ENCODE measurements at regions not wholly inside any gene's neighbourhood (a gene's known extent, or its start where the extent isn't known, plus 50 kb on each side); places are given as distances from the start of the nearest gene placed in this dataset.
A peak's percentile ranks its signal among the peaks of the same experiment; 100 is the strongest.
"Not testable (repeated sequence)": the region's sequence is repeated elsewhere in the genome, so short reads cannot be mapped to it uniquely, and the experiment has no call there.

DNA sequence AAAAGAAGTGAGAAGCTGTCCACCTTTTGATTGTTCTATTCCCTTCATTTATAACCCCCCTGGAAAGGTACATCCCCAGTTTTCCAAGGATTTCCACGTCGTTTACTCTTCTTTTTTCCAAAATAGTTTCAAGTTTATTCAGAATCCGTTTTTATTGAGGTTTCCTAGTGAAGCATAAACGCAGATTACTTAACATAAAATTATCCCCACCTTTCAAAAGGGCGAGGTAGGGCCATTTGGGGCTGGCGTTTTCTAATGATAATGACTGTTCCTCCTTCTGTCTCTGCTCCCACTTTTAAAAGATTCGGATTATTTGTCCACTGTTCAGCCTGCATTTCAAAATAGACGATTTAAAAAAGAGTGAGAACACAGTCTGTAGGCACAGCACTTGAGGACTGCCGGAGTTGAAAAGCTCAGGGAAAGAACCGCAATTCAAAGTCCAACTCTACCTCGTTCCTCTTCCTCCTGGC, 165.2 kb upstream of the PPP1R3A start:
- H3K27ac ChIP-seq: peak overlapping the region; percentile 90
- no peak for TF ChIP-seq ZFX (IDR thresholded peaks at IDR 0.05; ENCODE audit: borderline replicate concordance)
- TF ChIP-seq, protein P1, sequence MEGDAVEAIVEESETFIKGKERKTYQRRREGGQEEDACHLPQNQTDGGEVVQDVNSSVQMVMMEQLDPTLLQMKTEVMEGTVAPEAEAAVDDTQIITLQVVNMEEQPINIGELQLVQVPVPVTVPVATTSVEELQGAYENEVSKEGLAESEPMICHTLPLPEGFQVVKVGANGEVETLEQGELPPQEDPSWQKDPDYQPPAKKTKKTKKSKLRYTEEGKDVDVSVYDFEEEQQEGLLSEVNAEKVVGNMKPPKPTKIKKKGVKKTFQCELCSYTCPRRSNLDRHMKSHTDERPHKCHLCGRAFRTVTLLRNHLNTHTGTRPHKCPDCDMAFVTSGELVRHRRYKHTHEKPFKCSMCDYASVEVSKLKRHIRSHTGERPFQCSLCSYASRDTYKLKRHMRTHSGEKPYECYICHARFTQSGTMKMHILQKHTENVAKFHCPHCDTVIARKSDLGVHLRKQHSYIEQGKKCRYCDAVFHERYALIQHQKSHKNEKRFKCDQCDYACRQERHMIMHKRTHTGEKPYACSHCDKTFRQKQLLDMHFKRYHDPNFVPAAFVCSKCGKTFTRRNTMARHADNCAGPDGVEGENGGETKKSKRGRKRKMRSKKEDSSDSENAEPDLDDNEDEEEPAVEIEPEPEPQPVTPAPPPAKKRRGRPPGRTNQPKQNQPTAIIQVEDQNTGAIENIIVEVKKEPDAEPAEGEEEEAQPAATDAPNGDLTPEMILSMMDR (IDR thresholded peaks at IDR 0.05): no peak

DNA sequence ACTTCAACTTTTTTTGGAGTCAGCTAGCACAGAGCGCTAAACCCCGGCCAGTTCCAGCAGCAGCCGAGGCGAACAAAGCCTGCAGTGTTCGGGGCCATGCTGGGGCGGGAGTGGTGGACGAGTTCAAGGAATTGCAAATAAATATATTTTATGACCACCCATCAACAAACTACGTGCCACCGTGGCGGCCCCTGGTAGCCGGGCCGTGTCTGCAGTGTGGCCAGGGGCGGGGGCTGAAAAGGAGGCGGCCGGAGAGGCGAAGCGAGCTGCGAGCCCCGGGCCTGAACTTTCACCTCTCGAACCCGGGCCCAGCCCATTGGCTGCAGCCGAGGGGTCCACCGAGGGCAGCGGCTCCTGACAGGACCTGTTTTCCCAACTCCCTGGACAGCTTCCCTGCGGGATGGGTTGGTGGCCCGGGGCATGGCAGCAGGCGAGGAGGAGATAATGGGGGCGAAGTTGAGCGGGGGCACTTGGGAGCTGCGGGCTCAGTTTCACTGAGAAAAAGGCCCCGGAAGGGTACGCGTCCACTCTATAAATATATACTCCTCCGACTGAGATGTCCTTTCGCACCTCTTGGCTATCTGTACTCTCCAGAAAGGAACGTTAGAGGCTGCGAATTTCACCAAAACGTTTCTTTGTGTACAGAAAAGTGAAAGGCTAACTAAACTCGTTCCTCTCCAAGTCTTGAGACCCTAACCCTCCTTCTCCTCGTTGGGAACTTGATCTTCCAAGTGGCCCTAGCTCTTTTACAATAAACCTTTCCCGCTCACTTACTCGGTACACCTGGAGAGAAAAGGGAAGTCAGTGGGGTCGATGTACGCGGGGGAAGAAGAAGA, 164.6 kb upstream of the PPP1R3A start:
- TF ChIP-seq ZFX (IDR thresholded peaks at IDR 0.05; ENCODE audit: borderline replicate concordance): no peak
- TF ChIP-seq, protein P1 (IDR thresholded peaks at IDR 0.05): no peak
- peak overlapping the region; percentile 90 for H3K27ac ChIP-seq

DNA sequence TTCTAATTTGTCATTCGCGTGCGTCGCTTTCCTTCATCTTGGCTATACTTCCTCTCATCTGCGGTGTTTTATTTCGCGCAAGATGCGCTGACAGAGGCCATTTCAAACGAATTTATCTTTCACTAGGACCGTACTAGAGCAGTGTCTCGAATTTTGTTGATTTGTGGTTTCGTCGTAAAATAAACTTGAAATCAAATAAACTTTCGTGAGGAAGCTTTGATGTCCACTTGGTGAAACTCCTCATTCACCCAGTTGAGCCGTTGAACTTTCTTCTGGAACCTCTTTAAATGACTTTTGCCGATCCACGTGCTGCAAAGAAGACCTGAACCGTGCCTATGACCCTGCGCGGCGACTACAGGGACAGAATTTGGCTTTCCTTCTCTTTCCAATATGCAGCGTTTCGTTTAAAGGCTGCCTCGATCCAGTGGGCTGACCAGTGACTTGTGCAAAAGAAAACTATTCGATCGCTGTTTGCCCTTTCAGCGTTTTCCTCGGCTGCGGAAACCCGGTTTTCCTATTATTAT, 163.9 kb upstream of the PPP1R3A start:
- peak overlapping the region; percentile 21; the same call in 1 of the 2 replicates for H3K27ac ChIP-seq
- TF ChIP-seq, protein P1 (IDR thresholded peaks at IDR 0.05): no peak
- no peak for TF ChIP-seq ZFX (IDR thresholded peaks at IDR 0.05; ENCODE audit: borderline replicate concordance)

DNA sequence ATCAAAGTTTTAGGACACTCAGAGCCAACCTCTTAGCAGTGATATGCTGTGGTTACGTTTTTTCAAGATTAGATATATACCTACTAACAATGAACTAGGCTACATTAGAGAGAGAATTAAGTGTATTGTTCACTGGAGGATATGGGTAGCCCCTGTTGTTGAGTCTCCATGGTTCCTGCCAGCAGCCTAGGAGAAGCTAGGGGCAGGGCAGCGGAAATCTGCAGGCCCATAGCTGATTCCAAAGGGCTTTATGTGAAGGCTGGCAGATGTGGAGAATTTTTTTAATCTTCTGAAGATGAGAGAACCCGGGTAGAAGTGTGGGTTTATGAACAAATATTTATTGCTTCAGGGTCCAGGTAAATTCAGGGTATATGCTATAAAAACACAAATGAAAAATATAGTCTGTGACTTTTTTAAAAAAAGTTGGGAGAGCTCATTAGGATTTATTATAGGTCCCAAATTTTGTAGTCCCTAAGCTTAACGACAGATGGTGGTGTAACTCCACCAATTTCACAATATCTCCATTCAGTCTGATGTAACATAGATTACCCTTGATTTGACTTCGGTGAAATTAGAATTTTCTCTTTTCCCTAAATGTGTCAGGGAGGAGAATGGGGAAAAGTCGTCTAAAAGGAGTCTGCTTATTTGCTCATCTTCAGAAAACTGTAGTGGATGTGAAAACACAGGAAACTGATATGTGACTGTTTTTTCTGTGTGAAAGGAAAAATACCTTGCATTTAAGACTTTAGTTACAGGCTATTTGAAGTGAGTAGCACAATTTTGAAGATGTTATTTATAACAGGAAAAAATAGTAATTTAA, 163.0 kb upstream of the PPP1R3A start:
- no peak overlapping the region for H3K27ac ChIP-seq
- TF ChIP-seq, protein P1 (IDR thresholded peaks at IDR 0.05): peak; percentile 83
- TF ChIP-seq ZFX (IDR thresholded peaks at IDR 0.05; ENCODE audit: borderline replicate concordance): no peak

DNA sequence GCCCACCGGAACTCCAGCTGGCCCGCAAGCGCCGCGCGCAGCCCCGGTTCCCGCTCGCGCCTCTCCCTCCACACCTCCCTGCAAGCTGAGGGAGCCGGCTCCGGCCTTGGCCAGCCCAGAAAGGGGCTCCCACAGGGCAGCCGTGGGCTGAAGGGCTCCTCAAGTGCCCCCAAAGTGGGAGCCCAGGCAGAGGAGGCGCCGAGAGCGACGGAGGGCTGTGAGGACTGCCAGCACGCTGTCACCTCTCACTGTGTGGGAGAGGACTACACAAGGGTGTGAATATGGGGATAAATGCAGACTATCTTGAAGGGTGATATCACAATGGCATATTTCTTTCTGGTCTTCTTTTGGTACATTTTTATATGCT, 158.3 kb upstream of the PPP1R3A start:
- H3K27ac ChIP-seq: not testable (repeated sequence)

DNA sequence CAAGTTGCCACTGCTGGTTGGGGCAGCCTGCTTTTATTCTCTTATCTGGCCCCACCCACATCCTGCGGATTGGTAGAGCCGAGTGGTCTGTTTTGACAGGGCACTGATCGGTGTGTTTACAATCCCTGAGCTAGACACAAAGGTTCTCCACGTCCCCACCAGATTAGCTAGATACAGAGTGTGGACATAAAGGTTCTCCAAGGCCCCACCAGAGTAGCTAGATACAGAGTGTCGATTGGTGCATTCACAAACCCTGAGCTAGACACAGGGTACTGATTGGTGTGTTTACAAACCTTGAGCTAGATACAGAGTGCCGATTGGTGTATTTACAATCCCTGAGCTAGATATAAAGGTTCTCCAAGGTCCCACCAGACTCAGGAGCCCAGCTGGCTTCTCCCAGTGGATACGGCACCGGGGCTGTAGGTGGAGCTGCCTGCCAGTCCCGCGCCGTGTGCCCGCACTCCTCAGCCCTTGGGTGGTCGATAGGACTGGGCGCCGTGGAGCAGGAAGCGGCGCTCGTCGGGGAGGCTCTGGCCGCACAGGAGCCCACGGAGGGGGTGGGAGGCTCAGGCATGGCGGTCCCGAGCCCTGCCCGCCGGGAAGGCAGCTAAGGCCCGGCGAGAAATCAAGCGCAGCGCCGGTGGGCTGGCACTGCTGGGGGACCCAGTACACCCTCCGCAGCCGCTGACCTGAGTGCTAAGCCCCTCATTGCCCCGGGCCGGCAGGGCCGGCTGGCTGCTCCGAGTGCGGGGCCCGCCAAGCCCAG, 157.8 kb upstream of the PPP1R3A start:
- H3K27ac ChIP-seq: not testable (repeated sequence)

DNA sequence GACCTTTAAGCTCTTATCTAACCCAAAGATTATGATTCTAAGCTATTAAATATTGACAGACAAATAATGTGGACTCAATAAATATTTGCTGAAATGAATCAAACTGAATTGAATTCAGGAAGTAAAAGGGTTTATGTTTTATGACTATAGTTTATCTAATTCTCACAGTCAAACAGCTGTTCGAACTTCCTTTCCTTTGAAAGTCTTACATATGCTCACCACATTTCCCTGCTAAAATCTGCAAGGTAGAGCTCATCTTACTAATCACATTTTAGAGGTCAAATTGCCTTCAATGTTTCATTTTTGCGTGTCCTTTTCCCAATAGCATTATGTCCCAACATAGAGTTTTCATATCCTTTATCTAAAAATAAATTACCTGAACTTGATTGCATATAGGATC, 154.9 kb upstream of the PPP1R3A start:
- TF ChIP-seq, protein P1 (IDR thresholded peaks at IDR 0.05): no peak
- TF ChIP-seq ZFX (IDR thresholded peaks at IDR 0.05; ENCODE audit: borderline replicate concordance): no peak
- no peak overlapping the region for H3K27ac ChIP-seq
